ENCODE measurements at regions not wholly inside any gene's neighbourhood (a gene's known extent, or its start where the extent isn't known, plus 50 kb on each side); places are given as distances from the start of the nearest gene placed in this dataset.
A peak's percentile ranks its signal among the peaks of the same experiment; 100 is the strongest.

DNA sequence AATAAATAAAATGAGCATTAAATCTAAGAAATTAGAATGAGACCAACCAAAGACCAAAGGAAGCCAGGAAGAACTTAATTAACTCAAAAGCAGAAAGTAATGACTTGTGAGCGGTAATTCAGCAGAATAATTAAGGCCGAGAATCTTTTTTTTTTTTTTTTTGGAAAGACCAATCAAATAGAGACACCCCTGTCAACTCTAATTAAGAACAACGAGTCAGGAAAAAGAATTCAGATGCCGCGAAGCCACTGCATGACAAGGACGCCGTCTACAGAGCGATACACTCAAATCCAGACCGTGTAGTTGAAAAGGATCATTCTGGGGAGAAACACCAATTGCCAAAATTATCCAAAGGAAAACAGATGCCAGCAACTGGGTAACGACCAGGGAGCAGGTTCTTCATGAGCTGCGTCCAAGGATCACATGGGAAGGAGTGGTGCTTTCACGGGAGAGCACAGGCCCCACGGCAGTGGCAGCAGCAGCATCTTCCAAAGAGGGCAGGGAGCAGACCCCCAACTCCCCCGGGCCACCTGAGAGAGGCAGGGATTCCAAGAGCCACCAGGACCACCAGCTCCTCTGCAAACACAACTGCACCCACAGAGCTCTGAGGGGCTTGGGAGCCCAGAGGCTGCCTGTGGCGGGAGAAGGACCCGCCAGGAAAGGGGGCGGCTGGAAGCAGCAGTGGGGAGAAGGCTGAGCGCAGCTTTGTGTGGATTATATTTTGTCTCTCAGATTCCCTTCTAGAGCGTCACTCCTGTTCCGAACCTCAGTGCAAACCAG is 469.8 kb downstream of the BRD1 start:
- Histone ChIP-seq H3K9me3 (replicated peaks in 1 of 3) (no peaks in the 10 kb centered on the region), H3K36me3 (replicated peaks in 1 of 2) (no peaks in the 10 kb centered on the region), H3K27me3 (no peaks in the 10 kb centered on the region), H3K4me1 (replicated peaks in 1 of 2) (no peaks in the 10 kb centered on the region), H3K4me3 (no peak overlapping the region), H3K27ac (no peak overlapping the region)
- DNase-seq: no peak
- 78 to 88% (median 80%) methylated on average over 20 of the region's 20 CpGs for WGBS, 4 donors
- no peak for TF ChIP-seq POLR2A (IDR thresholded peaks at IDR 0.05)
- TF ChIP-seq, protein P1, sequence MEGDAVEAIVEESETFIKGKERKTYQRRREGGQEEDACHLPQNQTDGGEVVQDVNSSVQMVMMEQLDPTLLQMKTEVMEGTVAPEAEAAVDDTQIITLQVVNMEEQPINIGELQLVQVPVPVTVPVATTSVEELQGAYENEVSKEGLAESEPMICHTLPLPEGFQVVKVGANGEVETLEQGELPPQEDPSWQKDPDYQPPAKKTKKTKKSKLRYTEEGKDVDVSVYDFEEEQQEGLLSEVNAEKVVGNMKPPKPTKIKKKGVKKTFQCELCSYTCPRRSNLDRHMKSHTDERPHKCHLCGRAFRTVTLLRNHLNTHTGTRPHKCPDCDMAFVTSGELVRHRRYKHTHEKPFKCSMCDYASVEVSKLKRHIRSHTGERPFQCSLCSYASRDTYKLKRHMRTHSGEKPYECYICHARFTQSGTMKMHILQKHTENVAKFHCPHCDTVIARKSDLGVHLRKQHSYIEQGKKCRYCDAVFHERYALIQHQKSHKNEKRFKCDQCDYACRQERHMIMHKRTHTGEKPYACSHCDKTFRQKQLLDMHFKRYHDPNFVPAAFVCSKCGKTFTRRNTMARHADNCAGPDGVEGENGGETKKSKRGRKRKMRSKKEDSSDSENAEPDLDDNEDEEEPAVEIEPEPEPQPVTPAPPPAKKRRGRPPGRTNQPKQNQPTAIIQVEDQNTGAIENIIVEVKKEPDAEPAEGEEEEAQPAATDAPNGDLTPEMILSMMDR (IDR thresholded peaks at IDR 0.05): no peak
- intact Hi-C loops (cut with DNase I): no loop called here

DNA sequence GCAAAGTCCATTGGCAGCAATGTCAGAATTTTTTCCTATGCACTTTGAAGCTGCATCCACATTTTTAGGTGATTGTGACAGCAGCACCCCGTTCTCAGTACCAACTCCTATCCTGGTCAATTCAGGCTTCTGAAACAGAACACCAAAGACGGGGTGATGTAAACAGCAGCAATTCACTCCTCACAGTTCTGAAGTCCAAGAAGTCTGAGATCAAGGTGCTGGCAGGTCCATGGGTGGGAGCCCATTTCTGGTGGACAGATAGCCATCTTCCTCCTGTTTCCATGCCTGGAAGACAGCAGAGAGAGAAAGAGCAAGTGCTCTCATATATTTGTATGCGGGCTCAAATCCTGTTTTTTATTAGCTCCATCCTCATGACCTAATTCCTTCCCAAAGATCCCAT is 471.2 kb downstream of the BRD1 start:
- DNase-seq: no peak
- Histone ChIP-seq H3K4me3 (no peak overlapping the region), H3K4me1 (replicated peaks in 1 of 2) (no peaks in the 10 kb centered on the region), H3K36me3 (replicated peaks in 1 of 2) (no peaks in the 10 kb centered on the region), H3K27me3 (no peaks in the 10 kb centered on the region), H3K27ac (no peak overlapping the region), H3K9me3 (replicated peaks in 1 of 3) (no peaks in the 10 kb centered on the region)
- intact Hi-C loops (cut with DNase I): no loop called here
- 79 to 95% (median 89%) methylated on average over 2 to 3 of the region's 3 CpGs for WGBS, 4 donors
- TF ChIP-seq, protein P1 (IDR thresholded peaks at IDR 0.05): no peak
- no peak for TF ChIP-seq POLR2A (IDR thresholded peaks at IDR 0.05)

DNA sequence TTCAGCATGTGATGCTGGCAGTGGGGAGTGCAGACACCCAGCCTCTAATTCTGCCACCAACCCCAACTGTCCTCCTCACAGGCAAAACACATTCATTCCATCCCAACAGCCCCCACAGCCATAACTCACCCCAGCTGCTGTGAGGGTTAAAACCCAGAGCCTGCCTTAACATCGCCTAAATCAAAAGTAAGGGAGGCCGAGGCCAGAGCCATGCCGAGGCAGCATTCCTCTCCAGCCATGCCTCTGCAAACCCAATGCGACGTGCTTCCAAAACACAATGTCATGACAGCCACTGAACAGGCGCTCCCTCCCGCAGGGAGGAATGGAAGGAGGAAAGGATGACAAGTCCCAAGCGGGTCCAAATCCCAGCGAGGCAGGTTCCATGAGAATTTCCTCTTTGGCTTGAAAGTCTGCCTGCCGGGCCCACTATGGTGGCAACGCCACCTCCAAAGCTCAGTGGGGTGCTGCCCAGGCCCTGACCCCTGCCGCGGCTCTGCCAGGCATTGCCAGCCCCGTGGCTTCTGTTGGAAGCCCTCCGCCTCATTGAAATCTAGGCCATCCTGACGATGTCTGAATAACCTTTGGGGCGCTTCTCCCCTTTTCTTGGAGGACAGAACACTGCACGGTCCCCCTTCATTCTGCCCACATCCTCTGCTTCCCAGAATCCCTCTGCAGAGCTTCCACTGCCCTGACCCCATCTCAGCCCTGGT is 472.3 kb downstream of the BRD1 start:
- intact Hi-C loops (cut with DNase I): no loop called here
- Histone ChIP-seq H3K27ac (peak overlapping the region in 2 of 5 donors; percentile 34 to 74), H3K9me3 (replicated peaks in 1 of 3) (no peaks in the 10 kb centered on the region), H3K36me3 (replicated peaks in 1 of 2) (no peaks in the 10 kb centered on the region), H3K4me1 (replicated peaks in 1 of 2) (no peaks in the 10 kb centered on the region), H3K4me3 (no peak overlapping the region), H3K27me3 (no peaks in the 10 kb centered on the region)
- no peak for TF ChIP-seq POLR2A (IDR thresholded peaks at IDR 0.05)
- TF ChIP-seq, protein P1 (IDR thresholded peaks at IDR 0.05): no peak
- 64 to 78% (median 73%) methylated on average over 18 of the region's 18 CpGs for WGBS, 4 donors
- DNase-seq: no peak

DNA sequence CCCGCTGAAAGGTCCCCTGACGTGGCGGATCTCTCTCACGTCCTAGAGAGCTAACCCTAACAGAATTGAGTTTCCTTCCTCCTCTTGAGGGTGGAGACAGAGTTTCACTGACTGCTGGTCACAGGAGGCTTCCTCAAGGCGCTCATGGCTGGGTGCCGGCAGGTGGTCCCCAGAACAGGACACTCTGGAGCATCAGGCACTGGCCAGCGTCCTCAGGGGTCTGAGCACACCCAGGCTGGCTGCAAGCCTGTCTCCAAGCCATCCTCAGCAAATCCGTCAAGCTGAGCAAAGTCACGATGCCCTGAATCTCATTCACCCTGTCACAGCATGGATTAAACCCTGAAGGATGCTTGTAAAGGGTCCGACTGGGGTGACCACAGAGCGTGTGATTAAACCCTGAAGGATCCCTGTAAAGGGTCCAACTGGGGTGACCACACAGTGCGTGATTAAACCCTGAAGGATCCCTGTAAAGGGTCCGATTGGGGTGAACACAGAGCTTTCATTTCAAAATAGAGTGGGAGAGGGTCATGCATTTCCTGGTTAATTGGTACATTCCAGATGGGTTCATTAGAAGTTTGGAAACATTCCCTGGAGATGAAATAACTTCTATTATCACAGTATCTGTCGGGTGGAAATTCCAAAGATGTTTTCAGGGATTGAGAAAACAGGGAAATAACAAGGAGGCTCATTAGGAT is 473.0 kb downstream of the BRD1 start:
- TF ChIP-seq, protein P1 (IDR thresholded peaks at IDR 0.05): no peak
- no peak for TF ChIP-seq POLR2A (IDR thresholded peaks at IDR 0.05)
- H3K36me3 ChIP-seq (replicated peaks in 1 of 2): no peaks in the 10 kb centered on the region
- intact Hi-C loops (cut with DNase I): no loop called here
- no peak overlapping the region for H3K4me3 ChIP-seq
- H3K9me3 ChIP-seq (replicated peaks in 1 of 3): no peaks in the 10 kb centered on the region
- DNase-seq: no peak
- no peaks in the 10 kb centered on the region for H3K4me1 ChIP-seq (replicated peaks in 1 of 2)
- WGBS, 4 donors: 43 to 64% (median 49%) methylated on average over 13 to 14 of the region's 14 CpGs
- H3K27ac ChIP-seq: peak overlapping the region in 2 of 5 donors; percentile 34 to 77
- H3K27me3 ChIP-seq: no peaks in the 10 kb centered on the region

Measured in adrenal gland (tissue), 9 donors.